ENCODE measurements at regions not wholly inside any gene's neighbourhood (a gene's known extent, or its start where the extent isn't known, plus 50 kb on each side); places are given as distances from the start of the nearest gene placed in this dataset.

DNA sequence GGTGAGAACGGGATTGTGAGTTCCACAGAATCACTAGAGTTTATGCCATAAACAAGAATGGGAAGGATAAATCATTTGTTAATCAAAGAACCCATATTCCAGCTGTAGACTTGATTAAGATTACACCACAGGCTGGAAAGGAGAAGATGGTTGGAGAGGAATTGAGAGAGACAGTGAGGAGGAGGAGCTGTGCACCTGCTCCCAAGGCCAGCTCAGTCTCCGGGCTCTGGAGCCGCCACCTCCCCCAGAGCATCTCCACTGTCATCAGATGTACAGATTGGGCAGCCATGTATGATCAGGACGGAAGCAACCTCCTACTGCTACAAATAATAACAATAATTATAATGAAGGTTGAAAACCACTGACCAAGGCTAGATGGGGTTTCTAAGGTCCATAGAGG, 170.0 kb downstream of the MINAR1 start:
- TF ChIP-seq ZNF660 (tag by site-specific recombination; IDR thresholded peaks at IDR 0.05) (no peak), ZNF10 (tag by site-specific recombination; IDR thresholded peaks at IDR 0.05) (no peak), CTCF (tag by site-specific recombination; IDR thresholded peaks at IDR 0.05) (no peak), ZNF707 (tag by site-specific recombination; IDR thresholded peaks at IDR 0.05) (no peak), ZNF37A (tag by site-specific recombination; IDR thresholded peaks at IDR 0.05) (no peak), ZNF768 (tag by site-specific recombination; IDR thresholded peaks at IDR 0.05) (no peak), ZNF639 (tag by site-specific recombination; IDR thresholded peaks at IDR 0.05) (no peak), HOXC10 (CRISPR knock-in tag; IDR thresholded peaks at IDR 0.05) (no peak), ZNF747 (tag by site-specific recombination; IDR thresholded peaks at IDR 0.05) (no peak), PBX3 (CRISPR knock-in tag; IDR thresholded peaks at IDR 0.05) (no peak), OSR2 (tag by site-specific recombination; IDR thresholded peaks at IDR 0.05) (no peak)
- TF ChIP-seq, protein P1, sequence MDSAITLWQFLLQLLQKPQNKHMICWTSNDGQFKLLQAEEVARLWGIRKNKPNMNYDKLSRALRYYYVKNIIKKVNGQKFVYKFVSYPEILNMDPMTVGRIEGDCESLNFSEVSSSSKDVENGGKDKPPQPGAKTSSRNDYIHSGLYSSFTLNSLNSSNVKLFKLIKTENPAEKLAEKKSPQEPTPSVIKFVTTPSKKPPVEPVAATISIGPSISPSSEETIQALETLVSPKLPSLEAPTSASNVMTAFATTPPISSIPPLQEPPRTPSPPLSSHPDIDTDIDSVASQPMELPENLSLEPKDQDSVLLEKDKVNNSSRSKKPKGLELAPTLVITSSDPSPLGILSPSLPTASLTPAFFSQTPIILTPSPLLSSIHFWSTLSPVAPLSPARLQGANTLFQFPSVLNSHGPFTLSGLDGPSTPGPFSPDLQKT (IDR thresholded peaks at IDR 0.05; ENCODE audit: borderline replicate concordance, low read depth, low read length) = no peak
- TF ChIP-seq, protein P2, sequence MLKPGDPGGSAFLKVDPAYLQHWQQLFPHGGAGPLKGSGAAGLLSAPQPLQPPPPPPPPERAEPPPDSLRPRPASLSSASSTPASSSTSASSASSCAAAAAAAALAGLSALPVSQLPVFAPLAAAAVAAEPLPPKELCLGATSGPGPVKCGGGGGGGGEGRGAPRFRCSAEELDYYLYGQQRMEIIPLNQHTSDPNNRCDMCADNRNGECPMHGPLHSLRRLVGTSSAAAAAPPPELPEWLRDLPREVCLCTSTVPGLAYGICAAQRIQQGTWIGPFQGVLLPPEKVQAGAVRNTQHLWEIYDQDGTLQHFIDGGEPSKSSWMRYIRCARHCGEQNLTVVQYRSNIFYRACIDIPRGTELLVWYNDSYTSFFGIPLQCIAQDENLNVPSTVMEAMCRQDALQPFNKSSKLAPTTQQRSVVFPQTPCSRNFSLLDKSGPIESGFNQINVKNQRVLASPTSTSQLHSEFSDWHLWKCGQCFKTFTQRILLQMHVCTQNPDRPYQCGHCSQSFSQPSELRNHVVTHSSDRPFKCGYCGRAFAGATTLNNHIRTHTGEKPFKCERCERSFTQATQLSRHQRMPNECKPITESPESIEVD (tag by site-specific recombination; IDR thresholded peaks at IDR 0.05) = no peak
- TF ChIP-seq, protein P3, sequence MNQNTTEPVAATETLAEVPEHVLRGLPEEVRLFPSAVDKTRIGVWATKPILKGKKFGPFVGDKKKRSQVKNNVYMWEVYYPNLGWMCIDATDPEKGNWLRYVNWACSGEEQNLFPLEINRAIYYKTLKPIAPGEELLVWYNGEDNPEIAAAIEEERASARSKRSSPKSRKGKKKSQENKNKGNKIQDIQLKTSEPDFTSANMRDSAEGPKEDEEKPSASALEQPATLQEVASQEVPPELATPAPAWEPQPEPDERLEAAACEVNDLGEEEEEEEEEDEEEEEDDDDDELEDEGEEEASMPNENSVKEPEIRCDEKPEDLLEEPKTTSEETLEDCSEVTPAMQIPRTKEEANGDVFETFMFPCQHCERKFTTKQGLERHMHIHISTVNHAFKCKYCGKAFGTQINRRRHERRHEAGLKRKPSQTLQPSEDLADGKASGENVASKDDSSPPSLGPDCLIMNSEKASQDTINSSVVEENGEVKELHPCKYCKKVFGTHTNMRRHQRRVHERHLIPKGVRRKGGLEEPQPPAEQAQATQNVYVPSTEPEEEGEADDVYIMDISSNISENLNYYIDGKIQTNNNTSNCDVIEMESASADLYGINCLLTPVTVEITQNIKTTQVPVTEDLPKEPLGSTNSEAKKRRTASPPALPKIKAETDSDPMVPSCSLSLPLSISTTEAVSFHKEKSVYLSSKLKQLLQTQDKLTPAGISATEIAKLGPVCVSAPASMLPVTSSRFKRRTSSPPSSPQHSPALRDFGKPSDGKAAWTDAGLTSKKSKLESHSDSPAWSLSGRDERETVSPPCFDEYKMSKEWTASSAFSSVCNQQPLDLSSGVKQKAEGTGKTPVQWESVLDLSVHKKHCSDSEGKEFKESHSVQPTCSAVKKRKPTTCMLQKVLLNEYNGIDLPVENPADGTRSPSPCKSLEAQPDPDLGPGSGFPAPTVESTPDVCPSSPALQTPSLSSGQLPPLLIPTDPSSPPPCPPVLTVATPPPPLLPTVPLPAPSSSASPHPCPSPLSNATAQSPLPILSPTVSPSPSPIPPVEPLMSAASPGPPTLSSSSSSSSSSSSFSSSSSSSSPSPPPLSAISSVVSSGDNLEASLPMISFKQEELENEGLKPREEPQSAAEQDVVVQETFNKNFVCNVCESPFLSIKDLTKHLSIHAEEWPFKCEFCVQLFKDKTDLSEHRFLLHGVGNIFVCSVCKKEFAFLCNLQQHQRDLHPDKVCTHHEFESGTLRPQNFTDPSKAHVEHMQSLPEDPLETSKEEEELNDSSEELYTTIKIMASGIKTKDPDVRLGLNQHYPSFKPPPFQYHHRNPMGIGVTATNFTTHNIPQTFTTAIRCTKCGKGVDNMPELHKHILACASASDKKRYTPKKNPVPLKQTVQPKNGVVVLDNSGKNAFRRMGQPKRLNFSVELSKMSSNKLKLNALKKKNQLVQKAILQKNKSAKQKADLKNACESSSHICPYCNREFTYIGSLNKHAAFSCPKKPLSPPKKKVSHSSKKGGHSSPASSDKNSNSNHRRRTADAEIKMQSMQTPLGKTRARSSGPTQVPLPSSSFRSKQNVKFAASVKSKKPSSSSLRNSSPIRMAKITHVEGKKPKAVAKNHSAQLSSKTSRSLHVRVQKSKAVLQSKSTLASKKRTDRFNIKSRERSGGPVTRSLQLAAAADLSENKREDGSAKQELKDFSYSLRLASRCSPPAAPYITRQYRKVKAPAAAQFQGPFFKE (tag by site-specific recombination; IDR thresholded peaks at IDR 0.05; ENCODE audit: borderline replicate concordance) = no peak
